SU-DHL-6 (cell line): ENCODE measurements at regions not wholly inside any gene's neighbourhood (a gene's known extent, or its start where the extent isn't known, plus 50 kb on each side); places are given as distances from the start of the nearest gene placed in this dataset.

ENCODE experiments used
- H2AFZ ChIP-seq: fragments of 200-600 bp; sonication (generic); 2 replicates; pipeline ENCODE4 v1.6.1; 2014; ENCODE audit warnings: low read depth, mild to moderate bottlenecking, moderate library complexity, mixed read lengths, antibody characterized with exemption, low read length; ENCODE audit not compliant: severe bottlenecking
- H3F3A ChIP-seq: fragments of 200-600 bp; shearing (Covaris generic); 2 replicates; pipeline ENCODE4 v1.6.0; 2016; ENCODE audit warnings: antibody characterized with exemption, mild to moderate bottlenecking; ENCODE audit not compliant: insufficient read depth
- H3K27ac ChIP-seq: fragments of 200-600 bp; sonication (generic); 2 replicates; pipeline ENCODE4 v1.5.1; 2016; ENCODE audit warnings: low read depth, mild to moderate bottlenecking, low read length, moderate library complexity, mixed read lengths
- H3K27me3 ChIP-seq: fragments of 200-600 bp; sonication (generic), shearing (Covaris generic); 2 replicates; pipeline ENCODE4 v1.6.0; 2014; ENCODE audit warnings: mild to moderate bottlenecking, low read length
- H3K36me3 ChIP-seq: fragments of 200-600 bp; sonication (generic); 2 replicates; pipeline ENCODE4 v1.6.1; 2014; ENCODE audit warnings: mild to moderate bottlenecking, low read length, mixed read lengths
- H3K4me2 ChIP-seq: fragments of 300-600, 200-600 bp; shearing (Covaris generic), sonication (generic); 2 replicates; pipeline ENCODE4 v1.6.0; 2014; ENCODE audit warnings: low read length, low read depth, mild to moderate bottlenecking; ENCODE audit not compliant: poor library complexity, severe bottlenecking
- H3K4me3 ChIP-seq: fragments of 200-600 bp; sonication (generic); 2 replicates; pipeline ENCODE4 v1.5.1; 2014; ENCODE audit warnings: antibody characterized with exemption, low read length, mild to moderate bottlenecking, mixed read lengths; ENCODE audit not compliant: insufficient read depth, poor library complexity, severe bottlenecking
- H3K79me2 ChIP-seq: fragments of 200-600 bp; sonication (generic); 2 replicates; pipeline ENCODE4 v1.6.1; 2014; ENCODE audit warnings: mild to moderate bottlenecking, low read length, moderate library complexity; ENCODE audit not compliant: insufficient read depth
- H3K9ac ChIP-seq: fragments of 200-600 bp; sonication (generic); 2 replicates; pipeline ENCODE4 v1.7.0; 2014; ENCODE audit warnings: mild to moderate bottlenecking, low read length
- H3K9me2 ChIP-seq: fragments of 200-600 bp; sonication (generic); replicated peaks from 2 replicates; pipeline ENCODE4 v1.6.1; 2014; ENCODE audit warnings: low read length; ENCODE audit not compliant: insufficient read depth
- H3K9me3 ChIP-seq: fragments of 200-600 bp; sonication (generic); 2 replicates; pipeline ENCODE4 v1.6.1; 2014; ENCODE audit warnings: low read length, mixed read lengths; ENCODE audit not compliant: insufficient read depth
- H4K20me1 ChIP-seq: fragments of 200-600 bp; sonication (generic); 2 replicates; pipeline ENCODE4 v1.6.1; 2014; ENCODE audit warnings: low read depth, mild to moderate bottlenecking, antibody characterized with exemption, low read length, moderate library complexity, mixed read lengths
- CTCF ChIP-seq: fragments of 200-600 bp; sonication (generic); IDR thresholded peaks from one replicate; pipeline ENCODE4 v1.5.1; 2017; ENCODE audit warnings: antibody characterized with exemption, mild to moderate bottlenecking, low read length, moderate library complexity; ENCODE audit not compliant: insufficient read depth, poor library complexity, severe bottlenecking
- EZH2phosphoT487 ChIP-seq: fragments of 200-600 bp; sonication (generic), shearing (Covaris generic); conservative IDR thresholded peaks from 2 replicates; pipeline ENCODE4 v1.6.1; 2018; ENCODE audit warnings: mild to moderate bottlenecking, antibody characterized with exemption, low read length, moderate library complexity, mixed read lengths

- no peaks in the 10 kb centered on the region for H3K79me2 ChIP-seq
- TF ChIP-seq EZH2phosphoT487: no peak
- TF ChIP-seq CTCF: no peak
- no peak overlapping the region for H3K9ac ChIP-seq
- no peaks in the 10 kb centered on the region for H3F3A ChIP-seq
- no peak overlapping the region for H3K4me3 ChIP-seq
- H3K4me2 ChIP-seq: no peak overlapping the region
- H3K36me3 ChIP-seq: no peaks in the 10 kb centered on the region
- H3K9me2 ChIP-seq: no peaks in the 10 kb centered on the region
- no peaks in the 10 kb centered on the region for H3K27me3 ChIP-seq
- no peak overlapping the region for H2AFZ ChIP-seq
- H3K9me3 ChIP-seq: no peaks in the 10 kb centered on the region
- no peaks in the 10 kb centered on the region for H4K20me1 ChIP-seq
- H3K27ac ChIP-seq: no peak overlapping the region
Measured at GRCh38 chr2:120586507-120587278, 149.0 kb upstream of the GLI2 start.

GRCh38 chr2:120587279-120587996 is 148.2 kb upstream of the GLI2 start:
- no peaks in the 10 kb centered on the region for H3K9me2 ChIP-seq
- TF ChIP-seq EZH2phosphoT487 (no peak), CTCF (no peak)
- H3K4me3 ChIP-seq: no peak overlapping the region
- no peaks in the 10 kb centered on the region for H4K20me1 ChIP-seq
- H3K4me2 ChIP-seq: no peak overlapping the region
- no peaks in the 10 kb centered on the region for H3K9me3 ChIP-seq
- no peak overlapping the region for H3K9ac ChIP-seq
- H3K36me3 ChIP-seq: no peaks in the 10 kb centered on the region
- no peaks in the 10 kb centered on the region for H3F3A ChIP-seq
- H2AFZ ChIP-seq: no peak overlapping the region
- H3K79me2 ChIP-seq: no peaks in the 10 kb centered on the region
- no peak overlapping the region for H3K27ac ChIP-seq
- no peaks in the 10 kb centered on the region for H3K27me3 ChIP-seq

GRCh38 chr2:120587997-120588336 is 147.7 kb upstream of the GLI2 start:
- H3K27ac ChIP-seq: no peak overlapping the region
- no peaks in the 10 kb centered on the region for H3K9me2 ChIP-seq
- no peak overlapping the region for H3K9ac ChIP-seq
- H3K4me3 ChIP-seq: no peak overlapping the region
- TF ChIP-seq EZH2phosphoT487 (no peak), CTCF (no peak)
- no peaks in the 10 kb centered on the region for H3K9me3 ChIP-seq
- no peaks in the 10 kb centered on the region for H3K79me2 ChIP-seq
- H3F3A ChIP-seq: no peaks in the 10 kb centered on the region
- no peaks in the 10 kb centered on the region for H4K20me1 ChIP-seq
- H3K36me3 ChIP-seq: no peaks in the 10 kb centered on the region
- no peak overlapping the region for H3K4me2 ChIP-seq
- H3K27me3 ChIP-seq: no peaks in the 10 kb centered on the region
- H2AFZ ChIP-seq: no peak overlapping the region
